C4-2B (cell line): ENCODE measurements at regions not wholly inside any gene's neighbourhood (a gene's known extent, or its start where the extent isn't known, plus 50 kb on each side); places are given as distances from the start of the nearest gene placed in this dataset.

Source experiments
- CTCF ChIP-seq: fragments of 450-650 bp; conservative IDR thresholded peaks from 2 replicates; pipeline ENCODE4 v1.5.1; 2017; ENCODE audit warnings: mild to moderate bottlenecking
- ZFX ChIP-seq: fragments of 450-650 bp; IDR thresholded peaks from 2 replicates; pipeline ENCODE4 v1.6.1; 2017

- TF ChIP-seq CTCF (no peak), ZFX (no peak)
Observed at GRCh38 chr9:89883401-89884341, 278.9 kb downstream of the GADD45G start.
